ENCODE measurements at regions not wholly inside any gene's neighbourhood (a gene's known extent, or its start where the extent isn't known, plus 50 kb on each side); places are given as distances from the start of the nearest gene placed in this dataset.

DNA sequence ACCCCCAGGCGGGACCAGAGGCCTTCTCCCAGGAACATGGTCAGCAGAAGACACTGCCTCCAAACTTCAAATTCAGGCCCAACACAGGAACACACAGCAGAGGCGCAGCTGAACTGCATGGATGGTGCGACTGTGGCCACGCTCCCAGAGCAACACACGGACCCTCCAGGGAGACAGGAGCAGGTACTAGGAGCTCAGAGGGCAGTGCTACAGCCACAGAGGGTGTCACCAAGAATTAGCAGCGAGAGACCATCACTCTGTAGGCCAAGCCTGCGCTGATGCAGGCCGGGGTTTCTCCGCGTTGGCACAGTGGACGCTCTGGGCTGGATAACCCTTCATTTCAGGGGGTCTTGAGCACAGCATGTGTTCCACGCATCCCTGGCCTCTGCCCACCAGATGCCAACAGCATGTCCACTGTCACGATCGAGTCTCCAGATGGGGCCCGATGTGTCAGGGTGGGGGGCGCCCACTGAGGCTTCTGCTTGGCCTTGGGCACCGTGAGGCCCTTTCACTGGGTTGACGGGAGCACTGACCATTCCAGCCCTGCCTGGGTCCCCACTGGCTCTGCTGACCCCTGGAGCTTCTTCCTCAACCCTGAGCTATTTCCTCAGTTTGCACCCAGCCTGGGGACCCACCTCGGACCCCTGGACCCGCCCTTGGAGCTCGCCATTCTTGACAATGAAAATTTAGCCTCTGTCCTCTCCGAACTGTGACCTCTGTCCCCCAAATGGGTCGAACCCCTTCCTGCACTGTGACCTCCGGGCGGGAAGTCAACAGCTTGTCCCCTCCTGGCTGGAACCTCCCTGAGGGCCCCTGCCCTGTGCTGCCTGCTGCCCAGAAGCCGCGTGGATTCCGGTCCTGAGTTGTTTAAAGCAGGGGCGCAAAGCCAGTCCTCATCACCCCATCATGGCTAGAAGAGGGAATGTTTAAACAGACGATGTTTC lies 239.4 kb downstream of the DLL1 start:
- TF ChIP-seq POLR2A (IDR thresholded peaks at IDR 0.05) = no peak
- TF ChIP-seq, protein P1, sequence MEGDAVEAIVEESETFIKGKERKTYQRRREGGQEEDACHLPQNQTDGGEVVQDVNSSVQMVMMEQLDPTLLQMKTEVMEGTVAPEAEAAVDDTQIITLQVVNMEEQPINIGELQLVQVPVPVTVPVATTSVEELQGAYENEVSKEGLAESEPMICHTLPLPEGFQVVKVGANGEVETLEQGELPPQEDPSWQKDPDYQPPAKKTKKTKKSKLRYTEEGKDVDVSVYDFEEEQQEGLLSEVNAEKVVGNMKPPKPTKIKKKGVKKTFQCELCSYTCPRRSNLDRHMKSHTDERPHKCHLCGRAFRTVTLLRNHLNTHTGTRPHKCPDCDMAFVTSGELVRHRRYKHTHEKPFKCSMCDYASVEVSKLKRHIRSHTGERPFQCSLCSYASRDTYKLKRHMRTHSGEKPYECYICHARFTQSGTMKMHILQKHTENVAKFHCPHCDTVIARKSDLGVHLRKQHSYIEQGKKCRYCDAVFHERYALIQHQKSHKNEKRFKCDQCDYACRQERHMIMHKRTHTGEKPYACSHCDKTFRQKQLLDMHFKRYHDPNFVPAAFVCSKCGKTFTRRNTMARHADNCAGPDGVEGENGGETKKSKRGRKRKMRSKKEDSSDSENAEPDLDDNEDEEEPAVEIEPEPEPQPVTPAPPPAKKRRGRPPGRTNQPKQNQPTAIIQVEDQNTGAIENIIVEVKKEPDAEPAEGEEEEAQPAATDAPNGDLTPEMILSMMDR (IDR thresholded peaks at IDR 0.05) = no peak

All from gastroesophageal sphincter (tissue), 3 donors.